Neural cell (in vitro differentiated cells): ENCODE measurements at regions not wholly inside any gene's neighbourhood (a gene's known extent, or its start where the extent isn't known, plus 50 kb on each side); places are given as distances from the start of the nearest gene placed in this dataset.

Source experiments
- H2AFZ ChIP-seq: fragments of 200-600, 300-800 bp; sonication (generic), shearing (Covaris generic); 2 replicates; pipeline ENCODE4 v1.6.0; 2014; ENCODE audit warnings: low read depth, mild to moderate bottlenecking, antibody characterized with exemption, low read length, moderate library complexity
- H3F3A ChIP-seq: fragments of 200-600 bp; shearing (Covaris generic); 2 replicates; pipeline ENCODE4 v1.6.1; 2016; ENCODE audit warnings: mild to moderate bottlenecking, moderate library complexity, mixed read lengths, antibody characterized with exemption, low read length; ENCODE audit not compliant: insufficient read depth, poor library complexity, severe bottlenecking
- H3K27ac ChIP-seq: fragments of 200-600, 300-800 bp; sonication (generic), shearing (Covaris generic); 2 replicates; pipeline ENCODE4 v1.5.1; 2014; ENCODE audit warnings: mild to moderate bottlenecking, low read length, moderate library complexity
- H3K27me3 ChIP-seq: fragments of 300-800, 200-600 bp; sonication (generic), shearing (Covaris generic); 2 replicates; pipeline ENCODE4 v1.6.0; 2014; ENCODE audit warnings: mild to moderate bottlenecking, low read depth, low read length, moderate library complexity; ENCODE audit not compliant: insufficient read depth
- H3K36me3 ChIP-seq: fragments of 300-800, 200-600 bp; sonication (generic), shearing (Covaris generic); 2 replicates; pipeline ENCODE4 v1.5.1; 2014; ENCODE audit warnings: mild to moderate bottlenecking, antibody characterized with exemption, low read length, moderate library complexity; ENCODE audit not compliant: insufficient read depth
- H3K4me2 ChIP-seq: fragments of 300-800, 200-600 bp; sonication (generic), shearing (Covaris generic); 2 replicates; pipeline ENCODE4 v1.6.0; 2014; ENCODE audit warnings: mild to moderate bottlenecking, low read length
- H3K4me3 ChIP-seq: fragments of 300-800, 200-600 bp; sonication (generic), shearing (Covaris generic); 2 replicates; pipeline ENCODE4 v1.5.1; 2014; ENCODE audit warnings: mild to moderate bottlenecking, low read length, moderate library complexity
- H3K79me2 ChIP-seq: fragments of 200-600 bp; shearing (Covaris generic); replicated peaks from 2 replicates; pipeline ENCODE4 v1.6.0; 2014; ENCODE audit warnings: mild to moderate bottlenecking, low read length, moderate library complexity; ENCODE audit not compliant: insufficient read depth
- H3K9ac ChIP-seq: fragments of 300-800, 200-600 bp; sonication (generic), shearing (Covaris generic); 2 replicates; pipeline ENCODE4 v1.6.1; 2016; ENCODE audit warnings: mild to moderate bottlenecking, low read length, mixed read lengths
- H3K9me2 ChIP-seq: fragments of 200-600 bp; shearing (Covaris generic); 2 replicates; pipeline ENCODE4 v1.6.1; 2016; ENCODE audit warnings: mild to moderate bottlenecking, low read length, mixed read lengths; ENCODE audit not compliant: insufficient read depth
- H3K9me3 ChIP-seq: fragments of 200-600, 300-800 bp; sonication (generic), shearing (Covaris generic); 2 replicates; pipeline ENCODE4 v1.6.1; 2016; ENCODE audit warnings: mild to moderate bottlenecking, mixed run types, low read length, moderate library complexity, mixed read lengths
- H4K20me1 ChIP-seq: fragments of 200-600 bp; shearing (Covaris generic); 2 replicates; pipeline ENCODE4 v1.6.1; 2016; ENCODE audit warnings: mild to moderate bottlenecking, mixed run types; ENCODE audit not compliant: insufficient read depth
- CTCF ChIP-seq: fragments of 450-650 bp; IDR thresholded peaks from 2 replicates; pipeline ENCODE4 v1.5.1; 2014; ENCODE audit warnings: antibody characterized with exemption, mild to moderate bottlenecking, moderate library complexity; ENCODE audit not compliant: poor library complexity, severe bottlenecking
- EP300 ChIP-seq: fragments of 450-650 bp; conservative IDR thresholded peaks from 2 replicates; pipeline ENCODE4 v1.6.1; 2014; ENCODE audit warnings: antibody characterized with exemption, mild to moderate bottlenecking, moderate library complexity; ENCODE audit not compliant: poor library complexity, severe bottlenecking
- EZH2 ChIP-seq: fragments of 200-600, 300-800 bp; shearing (Covaris generic), sonication (generic); IDR thresholded peaks from 2 replicates; pipeline ENCODE4 v1.6.1; 2014; ENCODE audit warnings: antibody characterized with exemption, low read length, borderline replicate concordance, mild to moderate bottlenecking; ENCODE audit not compliant: insufficient read depth, poor library complexity, severe bottlenecking
- MXI1 ChIP-seq: fragments of 450-650 bp; conservative IDR thresholded peaks from 2 replicates; pipeline ENCODE4 v1.6.1; 2014; ENCODE audit warnings: antibody characterized with exemption, mild to moderate bottlenecking; ENCODE audit not compliant: poor library complexity, severe bottlenecking
- POLR2AphosphoS5 ChIP-seq: IDR thresholded peaks from 2 replicates; pipeline ENCODE4 v1.6.1; 2012
- RAD21 ChIP-seq: fragments of 450-650 bp; conservative IDR thresholded peaks from 2 replicates; pipeline ENCODE4 v1.6.1; 2014; ENCODE audit warnings: antibody characterized with exemption, mild to moderate bottlenecking, moderate library complexity
- REST ChIP-seq: IDR thresholded peaks from 2 replicates; pipeline ENCODE4 v1.6.1; 2012; ENCODE audit warnings: borderline replicate concordance
- SMC3 ChIP-seq: fragments of 450-650 bp; conservative IDR thresholded peaks from 2 replicates; pipeline ENCODE4 v1.6.1; 2014; ENCODE audit warnings: antibody characterized with exemption, mild to moderate bottlenecking, moderate library complexity; ENCODE audit not compliant: poor library complexity
- TAF1 ChIP-seq: IDR thresholded peaks from 2 replicates; pipeline ENCODE4 v1.6.1; 2012; ENCODE audit warnings: low read depth

GRCh38 chr5:57887851-57888621 is 405.4 kb upstream of the ACTBL2 start:
- Histone ChIP-seq H3K79me2 (no peaks in the 10 kb centered on the region), H3K27ac (peak overlapping the region; percentile 46), H3K36me3 (no peaks in the 10 kb centered on the region), H3K9ac (peak overlapping the region; percentile 11), H2AFZ (peak overlapping the region; percentile 38), H3F3A (no peaks in the 10 kb centered on the region), H3K4me3 (no peak overlapping the region), H3K4me2 (no peak overlapping the region), H3K9me3 (no peaks in the 10 kb centered on the region), H3K9me2 (no peaks in the 10 kb centered on the region), H3K27me3 (no peaks in the 10 kb centered on the region), H4K20me1 (no peaks in the 10 kb centered on the region)
- peak; percentile 96 for TF ChIP-seq SMC3
- TF ChIP-seq REST, result no peak
- peak; percentile 94 for TF ChIP-seq CTCF
- TF ChIP-seq RAD21, result peak; percentile 97

DNA sequence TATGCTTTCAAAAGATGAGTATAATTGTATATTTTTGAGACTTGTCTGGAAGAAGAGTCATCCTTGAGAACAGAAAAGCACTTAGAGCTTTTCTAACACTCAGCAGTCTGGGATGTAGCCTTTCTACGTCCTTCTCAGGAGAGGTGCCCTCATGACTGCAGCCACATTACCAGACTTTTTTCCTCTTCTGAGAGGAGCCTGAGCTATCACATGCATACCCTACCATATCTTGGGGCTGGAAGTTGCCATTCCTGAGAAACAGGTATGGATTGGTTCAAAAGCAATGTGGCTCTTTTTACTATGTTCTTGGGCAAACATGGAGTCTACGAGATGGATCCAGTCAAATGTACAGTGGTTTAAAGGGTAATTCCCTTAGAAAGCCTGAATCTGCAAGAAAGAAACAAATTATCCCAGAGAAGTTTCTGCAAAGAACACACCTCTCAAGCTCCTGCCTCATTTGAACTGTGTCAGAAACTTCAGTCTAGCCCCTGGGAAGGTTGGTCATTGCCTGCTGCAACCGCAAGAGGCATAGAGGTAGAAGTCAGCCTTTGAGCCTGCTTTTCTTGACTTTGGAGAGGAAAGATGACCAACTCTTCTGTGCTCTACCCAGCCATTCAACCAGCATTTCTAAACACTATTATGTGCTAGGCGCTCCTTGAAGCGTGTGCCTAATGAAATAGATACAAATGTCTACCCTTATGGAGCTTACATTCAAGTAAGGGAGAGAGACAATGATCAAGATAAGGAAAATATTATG is 401.9 kb upstream of the ACTBL2 start:
- no peak overlapping the region for H3K9ac ChIP-seq
- no peak for TF ChIP-seq CTCF
- no peak for TF ChIP-seq POLR2AphosphoS5
- TF ChIP-seq TAF1, result no peak
- TF ChIP-seq EP300, result no peak
- no peak for TF ChIP-seq REST
- TF ChIP-seq EZH2, result no peak
- no peak for TF ChIP-seq SMC3
- no peak for TF ChIP-seq RAD21
- TF ChIP-seq MXI1, result no peak
- H3K4me3 ChIP-seq, result no peak overlapping the region
- H3K4me2 ChIP-seq, result no peak overlapping the region
- H3K9me2 ChIP-seq, result no peaks in the 10 kb centered on the region
- H2AFZ ChIP-seq, result no peak overlapping the region
- no peak overlapping the region for H3K27ac ChIP-seq
- H3K27me3 ChIP-seq, result no peaks in the 10 kb centered on the region
- H3K36me3 ChIP-seq, result no peaks in the 10 kb centered on the region
- H3K79me2 ChIP-seq, result no peaks in the 10 kb centered on the region
- no peaks in the 10 kb centered on the region for H4K20me1 ChIP-seq
- no peaks in the 10 kb centered on the region for H3K9me3 ChIP-seq
- no peaks in the 10 kb centered on the region for H3F3A ChIP-seq
